ENCODE measurements at regions not wholly inside any gene's neighbourhood (a gene's known extent, or its start where the extent isn't known, plus 50 kb on each side); places are given as distances from the start of the nearest gene placed in this dataset.

DNA sequence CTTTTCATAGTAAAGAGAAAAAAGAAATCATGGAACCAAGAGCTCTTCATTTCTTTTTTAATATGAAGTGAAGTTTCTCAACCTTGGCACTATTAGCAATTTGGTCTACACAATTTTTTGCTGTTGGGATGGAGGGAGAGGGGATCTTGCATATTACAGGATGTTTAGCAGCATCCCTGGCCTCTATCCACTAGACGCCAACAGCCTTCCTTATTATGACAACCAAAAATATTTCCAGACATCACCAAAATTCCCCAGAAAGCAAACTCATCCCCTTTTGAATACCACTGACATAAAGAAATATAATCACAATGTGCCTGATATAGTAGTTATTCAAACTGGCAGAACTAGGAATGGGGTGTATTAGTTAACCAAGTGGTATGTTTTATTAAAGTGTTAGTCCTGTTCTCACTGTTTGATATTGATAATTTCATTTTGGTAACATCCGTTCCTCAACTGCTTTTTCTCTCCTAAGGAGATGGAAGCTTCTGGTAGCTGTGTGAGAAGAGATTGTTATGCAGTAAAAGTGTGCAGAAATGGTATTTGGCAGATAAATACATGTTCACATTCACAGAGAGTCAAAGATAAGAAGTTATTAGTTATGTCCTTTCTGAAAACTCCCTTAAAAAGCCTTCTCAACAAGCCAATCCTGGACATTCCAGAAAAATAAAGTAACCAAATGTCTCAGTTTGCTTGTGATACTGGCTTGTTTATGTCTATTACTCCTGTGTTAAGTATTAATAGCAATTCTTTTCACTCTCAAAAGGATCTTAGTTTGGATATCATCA is 699.9 kb downstream of the C12orf50 start:
- H3K9me3 Mint-ChIP-seq, result peaks cover 24% of the 10 kb centered on the region
- TF ChIP-seq, protein P1, sequence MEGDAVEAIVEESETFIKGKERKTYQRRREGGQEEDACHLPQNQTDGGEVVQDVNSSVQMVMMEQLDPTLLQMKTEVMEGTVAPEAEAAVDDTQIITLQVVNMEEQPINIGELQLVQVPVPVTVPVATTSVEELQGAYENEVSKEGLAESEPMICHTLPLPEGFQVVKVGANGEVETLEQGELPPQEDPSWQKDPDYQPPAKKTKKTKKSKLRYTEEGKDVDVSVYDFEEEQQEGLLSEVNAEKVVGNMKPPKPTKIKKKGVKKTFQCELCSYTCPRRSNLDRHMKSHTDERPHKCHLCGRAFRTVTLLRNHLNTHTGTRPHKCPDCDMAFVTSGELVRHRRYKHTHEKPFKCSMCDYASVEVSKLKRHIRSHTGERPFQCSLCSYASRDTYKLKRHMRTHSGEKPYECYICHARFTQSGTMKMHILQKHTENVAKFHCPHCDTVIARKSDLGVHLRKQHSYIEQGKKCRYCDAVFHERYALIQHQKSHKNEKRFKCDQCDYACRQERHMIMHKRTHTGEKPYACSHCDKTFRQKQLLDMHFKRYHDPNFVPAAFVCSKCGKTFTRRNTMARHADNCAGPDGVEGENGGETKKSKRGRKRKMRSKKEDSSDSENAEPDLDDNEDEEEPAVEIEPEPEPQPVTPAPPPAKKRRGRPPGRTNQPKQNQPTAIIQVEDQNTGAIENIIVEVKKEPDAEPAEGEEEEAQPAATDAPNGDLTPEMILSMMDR (IDR thresholded peaks at IDR 0.05), result no peak
- H3K4me1 Mint-ChIP-seq (ENCODE audit: low read depth), result no peaks in the 10 kb centered on the region
- no peak overlapping the region for H3K27ac Mint-ChIP-seq
- H3K4me3 Mint-ChIP-seq, result no peak overlapping the region
- no peak for DNase-seq
- no peaks in the 10 kb centered on the region for H3K27me3 Mint-ChIP-seq (ENCODE audit: insufficient read depth)
- no peaks in the 10 kb centered on the region for H3K36me3 Mint-ChIP-seq (ENCODE audit: low read depth)

DNA sequence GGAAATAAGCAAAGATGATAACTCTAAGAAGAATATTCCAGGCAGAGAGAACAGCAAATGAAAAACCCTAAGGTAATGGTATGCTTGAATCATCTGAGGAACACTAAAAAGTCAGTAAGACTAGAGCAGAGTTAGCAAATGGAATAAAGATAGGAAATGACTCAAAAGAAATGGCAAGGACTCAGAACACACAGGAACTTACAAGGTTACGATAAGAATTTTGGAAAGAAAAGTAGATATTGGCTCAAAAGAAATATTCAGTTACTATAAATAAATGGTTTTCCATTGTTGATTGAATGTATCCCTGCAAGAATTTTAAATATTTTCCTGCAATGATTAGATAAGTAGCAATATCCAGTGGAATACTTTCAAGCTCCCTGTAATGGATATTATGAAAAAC is 705.8 kb downstream of the C12orf50 start:
- no peak for DNase-seq
- no peaks in the 10 kb centered on the region; the same call in none of the 2 replicates for H3K27me3 Mint-ChIP-seq (ENCODE audit: insufficient read depth)
- TF ChIP-seq, protein P1 (IDR thresholded peaks at IDR 0.05), result no peak
- H3K36me3 Mint-ChIP-seq (ENCODE audit: low read depth), result no peaks in the 10 kb centered on the region
- no peak overlapping the region for H3K27ac Mint-ChIP-seq
- no peaks in the 10 kb centered on the region for H3K4me1 Mint-ChIP-seq (ENCODE audit: low read depth)
- peaks cover 32% of the 10 kb centered on the region for H3K9me3 Mint-ChIP-seq
- no peak overlapping the region for H3K4me3 Mint-ChIP-seq

DNA sequence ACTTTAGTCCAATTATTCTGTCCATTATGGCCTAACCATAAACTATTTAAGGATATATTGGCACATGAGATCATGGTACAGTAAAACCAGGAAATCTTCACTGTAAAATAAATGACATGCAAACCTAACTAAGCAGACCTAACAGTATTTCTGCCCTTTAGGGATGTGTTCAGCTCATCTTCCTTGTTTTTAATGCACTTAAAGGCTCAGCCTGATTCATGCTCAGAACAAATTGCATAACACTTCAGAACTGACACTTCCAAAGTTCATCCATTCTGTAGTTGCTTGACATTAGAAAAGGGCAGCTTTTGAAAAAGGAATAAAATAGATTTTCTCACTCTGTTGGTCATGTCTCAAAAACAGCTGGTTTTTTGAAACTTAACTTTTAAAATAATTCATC is 708.5 kb downstream of the C12orf50 start:
- H3K4me1 Mint-ChIP-seq (ENCODE audit: low read depth), result no peaks in the 10 kb centered on the region

GRCh38 chr12:87317302-87317701 is 711.9 kb downstream of the C12orf50 start:
- Mint-ChIP-seq H3K36me3 (ENCODE audit: low read depth) (no peaks in the 10 kb centered on the region), H3K27ac (no peak overlapping the region), H3K27me3 (ENCODE audit: insufficient read depth) (no peaks in the 10 kb centered on the region; the same call in 1 of the 2 replicates), H3K4me1 (ENCODE audit: low read depth) (no peaks in the 10 kb centered on the region), H3K4me3 (no peak overlapping the region), H3K9me3 (peaks cover 12% of the 10 kb centered on the region)
- TF ChIP-seq, protein P1 (IDR thresholded peaks at IDR 0.05), result no peak
- no peak for DNase-seq

More for the DNA sequence above, 708.5 kb downstream of the C12orf50 start:
- TF ChIP-seq, protein P1 (IDR thresholded peaks at IDR 0.05), result no peak
- Mint-ChIP-seq H3K27ac (no peak overlapping the region), H3K27me3 (ENCODE audit: insufficient read depth) (no peaks in the 10 kb centered on the region; the same call in none of the 2 replicates), H3K9me3 (peaks cover 32% of the 10 kb centered on the region), H3K4me3 (no peak overlapping the region), H3K36me3 (ENCODE audit: low read depth) (no peaks in the 10 kb centered on the region)
- DNase-seq, result no peak

DNA sequence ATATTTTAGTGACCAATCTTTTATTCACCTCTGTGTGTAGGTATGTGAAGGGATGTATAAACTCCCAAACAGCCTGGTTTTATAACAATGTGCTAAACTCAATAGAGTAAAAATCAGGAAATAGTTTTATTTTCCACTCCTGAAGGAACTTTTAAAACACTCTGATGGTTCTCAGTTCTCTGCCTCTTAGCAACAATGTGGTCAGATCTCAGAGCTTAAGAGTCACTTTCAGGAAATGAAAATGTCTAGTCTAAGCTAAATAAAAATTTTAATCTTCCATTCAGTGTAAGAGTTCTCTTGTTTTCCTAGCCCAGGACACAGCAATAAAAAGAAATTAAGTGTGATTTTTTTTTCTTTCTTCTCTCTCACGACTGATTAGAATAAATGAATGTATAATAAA is 718.0 kb downstream of the C12orf50 start:
- DNase-seq, result no peak
- H3K27ac Mint-ChIP-seq, result no peak overlapping the region
- TF ChIP-seq, protein P1 (IDR thresholded peaks at IDR 0.05), result no peak

More for the DNA sequence above, 718.0 kb downstream of the C12orf50 start:
- Mint-ChIP-seq H3K27me3 (ENCODE audit: insufficient read depth) (no peaks in the 10 kb centered on the region), H3K4me3 (no peak overlapping the region), H3K36me3 (ENCODE audit: low read depth) (no peaks in the 10 kb centered on the region), H3K9me3 (peaks cover 27% of the 10 kb centered on the region), H3K4me1 (ENCODE audit: low read depth) (no peaks in the 10 kb centered on the region)
